NCI-H146 treated with DMSO at 0.1 percent for 48 hours (cell line): ENCODE measurements at regions not wholly inside any gene's neighbourhood (a gene's known extent, or its start where the extent isn't known, plus 50 kb on each side); places are given as distances from the start of the nearest gene placed in this dataset.

Experiments used
- DNase-seq: peaks from one replicate; lab custom pipeline; 2025; ENCODE audit not compliant: unreplicated experiment; lab: John Stamatoyannopoulos, UW

GRCh38 chr2:51628917-51629316 is 597.0 kb upstream of the NRXN1 start:
- no peak for DNase-seq

GRCh38 chr2:51624995-51625394 is 593.1 kb upstream of the NRXN1 start:
- no peak for DNase-seq

- DNase-seq: no peak
Measured at GRCh38 chr2:51620796-51621195, 588.9 kb upstream of the NRXN1 start.

GRCh38 chr2:51619961-51620360 is 588.0 kb upstream of the NRXN1 start:
- no peak for DNase-seq

- DNase-seq: peak; percentile 16
Measured at GRCh38 chr2:51612387-51612786, 580.5 kb upstream of the NRXN1 start.

- no peak for DNase-seq
Measured at GRCh38 chr2:51601706-51602105, 569.8 kb upstream of the NRXN1 start.

- DNase-seq: no peak
Measured at GRCh38 chr2:51597086-51597485, 565.2 kb upstream of the NRXN1 start.

- no peak for DNase-seq
Measured at GRCh38 chr2:51595836-51596235, 563.9 kb upstream of the NRXN1 start.

- DNase-seq: no peak
Measured at GRCh38 chr2:51581636-51582267, 549.8 kb upstream of the NRXN1 start.

- no peak for DNase-seq
Measured at GRCh38 chr2:51579412-51579811, 547.5 kb upstream of the NRXN1 start.

GRCh38 chr2:51575181-51575580 is 543.2 kb upstream of the NRXN1 start:
- no peak for DNase-seq

GRCh38 chr2:51559026-51559425 is 527.1 kb upstream of the NRXN1 start:
- DNase-seq: no peak

GRCh38 chr2:51553476-51553875 is 521.5 kb upstream of the NRXN1 start:
- DNase-seq: no peak

GRCh38 chr2:51535763-51536162 is 503.8 kb upstream of the NRXN1 start:
- DNase-seq: no peak

- no peak for DNase-seq
Measured at GRCh38 chr2:51534166-51534565, 502.2 kb upstream of the NRXN1 start.

GRCh38 chr2:51528156-51528555 is 496.2 kb upstream of the NRXN1 start:
- DNase-seq: no peak

- DNase-seq: no peak
Measured at GRCh38 chr2:51526766-51527165, 494.8 kb upstream of the NRXN1 start.

GRCh38 chr2:51516667-51517066 is 484.7 kb upstream of the NRXN1 start:
- DNase-seq: no peak

- no peak for DNase-seq
Measured at GRCh38 chr2:51511002-51511401, 479.1 kb upstream of the NRXN1 start.

GRCh38 chr2:51510303-51510702 is 478.4 kb upstream of the NRXN1 start:
- no peak for DNase-seq

- DNase-seq: no peak
Measured at GRCh38 chr2:51505533-51505932, 473.6 kb upstream of the NRXN1 start.

GRCh38 chr2:51490576-51491234 is 458.8 kb upstream of the NRXN1 start:
- peak; percentile 44 for DNase-seq

- DNase-seq: peak; percentile 67
Measured at GRCh38 chr2:51484605-51485004, 452.7 kb upstream of the NRXN1 start.
